Esophagus muscularis mucosa (tissue), 4 donors: ENCODE measurements at regions not wholly inside any gene's neighbourhood (a gene's known extent, or its start where the extent isn't known, plus 50 kb on each side); places are given as distances from the start of the nearest gene placed in this dataset.

Source experiments
- DNase-seq: peaks from one replicate; pipeline ENCODE4 v3.0.0-alpha.2; 2017; ENCODE audit errors: extremely low spot score
- H3K27ac ChIP-seq, 4 donors: fragments of 200-600 bp; sonication (generic); replicated peaks in 1 of 4; 1 replicate in 3 of 4; 2 replicates in 1 of 4; pipeline ENCODE4 v1.5.1; 2016 to 2019; ENCODE audit warnings: mild to moderate bottlenecking in 1 of 4
- H3K27me3 ChIP-seq, 4 donors: fragments of 200-600 bp; sonication (generic); one replicate each; pipeline versions ENCODE4 v1.5.1 to v1.6.0; 2016 to 2019
- H3K36me3 ChIP-seq, 4 donors: fragments of 200-600 bp; sonication (generic); one replicate each; pipeline ENCODE4 v1.5.1; 2016 to 2019
- H3K4me1 ChIP-seq, 4 donors: fragments of 200-600 bp; sonication (generic); one replicate each; pipeline ENCODE4 v1.5.1; 2016 to 2019
- H3K4me3 ChIP-seq, 4 donors: fragments of 200-600 bp; sonication (generic); 1 replicate in 2 of 4; 2 replicates in 2 of 4; pipeline ENCODE4 v1.5.1; 2016 to 2019; ENCODE audit warnings: mild to moderate bottlenecking in 4 of 4, moderate library complexity in 1 of 4
- H3K9me3 ChIP-seq, 4 donors: fragments of 200-600 bp; sonication (generic); 1 replicate in 3 of 4; 2 replicates in 1 of 4; pipeline ENCODE4 v1.5.1; 2016 to 2019
- CTCF ChIP-seq, 3 experiments: fragments of 200-600 bp in 2 of 3; fragments of 450-650 bp in 1 of 3; sonication (generic) in 2 of 3; IDR thresholded peaks; one replicate each; pipeline ENCODE4 v1.5.1; 2017 to 2019; ENCODE audit warnings: antibody characterized with exemption in 3 of 3, mild to moderate bottlenecking in 2 of 3, moderate library complexity in 1 of 3
- EP300 ChIP-seq: sonication (generic); formaldehyde crosslinking; IDR thresholded peaks from one replicate; pipeline ENCODE4 v1.6.1; 2017; ENCODE audit warnings: antibody characterized with exemption
- POLR2A ChIP-seq: fragments of 450-650 bp; IDR thresholded peaks from one replicate; pipeline ENCODE4 v1.6.1; 2017; ENCODE audit warnings: antibody characterized with exemption, moderate library complexity, mild to moderate bottlenecking, low read depth
- POLR2AphosphoS5 ChIP-seq, 2 donors: sonication (generic); formaldehyde crosslinking; IDR thresholded peaks; one replicate each; pipeline ENCODE4 v1.6.1; 2017; ENCODE audit warnings: antibody characterized with exemption in 2 of 2
- WGBS: methylation state at CpG from one replicate; pipeline ENCODE4 v1.1.5; 2018; 5-methylcytosine and 5-hydroxymethylcytosine counted together
- intact Hi-C: fragments of 100-400 bp; cut with DNase I; formaldehyde crosslinking; loops from one replicate; pipeline ENCODE4 v1.15.1; 2023

GRCh38 chr1:232722626-232723025, 82.6 kb upstream of the MAP10 start:
- Histone ChIP-seq H3K4me1 (no peaks in the 10 kb centered on the region), H3K27me3 (no peaks in the 10 kb centered on the region), H3K9me3 (no peaks in the 10 kb centered on the region), H3K27ac (no peak overlapping the region), H3K4me3 (no peak overlapping the region), H3K36me3 (no peaks in the 10 kb centered on the region)
- WGBS = 90% methylated on average over 3 of the region's 3 CpGs
- intact Hi-C loops = no loop called here
- TF ChIP-seq CTCF (IDR thresholded peaks at IDR 0.05) (no peak), POLR2AphosphoS5 (IDR thresholded peaks at IDR 0.05) (no peak), EP300 (no peak), POLR2A (no peak)
- no peak for DNase-seq

GRCh38 chr1:232725305-232726047, 79.7 kb upstream of the MAP10 start:
- TF ChIP-seq POLR2A (no peak), EP300 (no peak), CTCF (IDR thresholded peaks at IDR 0.05) (no peak), POLR2AphosphoS5 (IDR thresholded peaks at IDR 0.05) (no peak)
- Histone ChIP-seq H3K4me3 (no peak overlapping the region), H3K9me3 (no peaks in the 10 kb centered on the region), H3K27ac (no peak overlapping the region), H3K4me1 (peaks cover 0 to 10% (median 0%) of the 10 kb centered on the region in 4 donors), H3K36me3 (no peaks in the 10 kb centered on the region), H3K27me3 (no peaks in the 10 kb centered on the region)
- DNase-seq = no peak
- intact Hi-C loops = no loop called here
- 83% methylated on average over 6 of the region's 6 CpGs for WGBS

DNA sequence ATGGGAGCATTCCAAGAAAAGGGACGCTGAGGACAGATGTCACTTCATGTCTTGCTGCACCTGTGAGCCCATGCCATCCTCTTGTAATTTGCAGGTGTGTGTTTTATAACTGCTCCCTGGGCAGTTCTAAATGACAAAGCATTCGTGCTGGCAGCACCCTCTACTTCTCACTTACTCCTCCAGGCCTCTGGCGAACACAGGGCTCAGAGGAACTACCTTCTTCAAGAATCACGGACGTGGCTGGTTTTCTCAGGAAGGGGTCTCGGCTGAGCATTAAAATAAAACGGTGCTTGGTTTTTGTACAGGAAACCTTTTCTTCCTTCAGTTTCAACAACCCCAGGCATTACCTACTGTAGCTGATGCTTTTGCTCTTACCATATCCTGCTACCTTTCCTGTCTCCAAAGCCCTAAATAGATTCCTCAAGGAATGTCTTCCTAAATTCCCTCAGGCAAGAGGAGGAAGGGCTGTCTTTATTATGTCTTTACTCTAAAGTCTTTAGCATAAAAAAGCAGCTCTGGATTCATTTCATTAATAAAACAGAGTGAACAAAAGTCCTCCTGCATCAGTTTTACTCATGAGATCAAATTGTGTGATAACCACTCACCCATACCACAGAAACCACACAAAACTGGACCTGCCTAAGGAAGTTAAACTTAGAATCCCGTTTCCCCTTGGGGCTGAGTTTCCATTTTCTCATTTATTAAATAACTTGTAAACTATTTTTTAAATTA, 79.0 kb upstream of the MAP10 start:
- Histone ChIP-seq H3K4me3 (no peak overlapping the region), H3K36me3 (no peaks in the 10 kb centered on the region), H3K27me3 (no peaks in the 10 kb centered on the region), H3K4me1 (peaks cover 0 to 10% (median 0%) of the 10 kb centered on the region in 4 donors), H3K9me3 (no peaks in the 10 kb centered on the region), H3K27ac (no peak overlapping the region)
- intact Hi-C loops = no loop called here
- 75% methylated on average over 8 of the region's 8 CpGs for WGBS
- TF ChIP-seq POLR2AphosphoS5 (IDR thresholded peaks at IDR 0.05) (no peak), EP300 (no peak)
- DNase-seq = no peak

- Histone ChIP-seq H3K27ac (peak overlapping the region in 1 of 4 donors; percentile 12), H3K4me3 (no peak overlapping the region), H3K4me1 (peaks cover 0 to 10% (median 0%) of the 10 kb centered on the region in 4 donors), H3K36me3 (no peaks in the 10 kb centered on the region), H3K27me3 (no peaks in the 10 kb centered on the region), H3K9me3 (no peaks in the 10 kb centered on the region)
- 75% methylated on average over 6 of the region's 6 CpGs for WGBS
- no peak for DNase-seq
- intact Hi-C loops = no loop called here
- TF ChIP-seq POLR2A (no peak), POLR2AphosphoS5 (IDR thresholded peaks at IDR 0.05) (peak in 1 of 2 donors; percentile 12), CTCF (IDR thresholded peaks at IDR 0.05) (no peak), EP300 (no peak)
Measured at GRCh38 chr1:232728507-232729263, 76.5 kb upstream of the MAP10 start.
